H9 (cell line): ENCODE measurements at regions not wholly inside any gene's neighbourhood (a gene's known extent, or its start where the extent isn't known, plus 50 kb on each side); places are given as distances from the start of the nearest gene placed in this dataset.

Source experiments
- DNase-seq: peaks from one replicate; pipeline ENCODE4 v3.0.0-alpha.2; 2017
- H2AFZ ChIP-seq: one replicate; pipeline ENCODE4 v1.6.1; 2013; ENCODE audit warnings: mild to moderate bottlenecking, low read length, control low read depth, moderate library complexity
- H2AK5ac ChIP-seq: 2 replicates; pipeline ENCODE4 v1.6.1; 2013; ENCODE audit warnings: low read length, control low read depth, mixed read lengths; ENCODE audit not compliant: insufficient read length
- H2BK120ac ChIP-seq: one replicate; pipeline ENCODE4 v1.6.1; 2013; ENCODE audit warnings: low read depth, mild to moderate bottlenecking, low read length, control low read depth, inconsistent platforms; ENCODE audit not compliant: poor library complexity, severe bottlenecking
- H2BK12ac ChIP-seq: 2 replicates; pipeline ENCODE4 v1.6.1; 2013; ENCODE audit warnings: low read length, control low read depth, mixed read lengths, low read depth; ENCODE audit not compliant: insufficient read length
- H2BK15ac ChIP-seq: 2 replicates; pipeline ENCODE4 v1.6.1; 2013; ENCODE audit warnings: low read depth, low read length, control low read depth
- H2BK20ac ChIP-seq: one replicate; pipeline ENCODE4 v1.6.1; 2013; ENCODE audit warnings: low read depth, mild to moderate bottlenecking, low read length, control low read depth, inconsistent platforms; ENCODE audit not compliant: poor library complexity, severe bottlenecking
- H2BK5ac ChIP-seq: 2 replicates; pipeline ENCODE4 v1.6.1; 2013; ENCODE audit warnings: low read length, control low read depth, mixed read lengths; ENCODE audit not compliant: insufficient read length
- H3K14ac ChIP-seq: 2 replicates; pipeline ENCODE4 v1.6.1; 2013; ENCODE audit warnings: low read length, control low read depth; ENCODE audit not compliant: insufficient read depth
- H3K18ac ChIP-seq: 2 replicates; pipeline ENCODE4 v1.6.1; 2013; ENCODE audit warnings: low read depth, mild to moderate bottlenecking, mixed read lengths, low read length, control low read depth; ENCODE audit not compliant: insufficient read length
- H3K23ac ChIP-seq: 2 replicates; pipeline ENCODE4 v1.6.1; 2013; ENCODE audit warnings: low read length, control low read depth, mixed read lengths, low read depth; ENCODE audit not compliant: insufficient read length
- H3K23me2 ChIP-seq: 2 replicates; pipeline ENCODE4 v1.6.1; 2013; ENCODE audit warnings: low read depth, mild to moderate bottlenecking, mixed read lengths, low read length, control low read depth; ENCODE audit not compliant: insufficient read length, poor library complexity, severe bottlenecking
- H3K27ac ChIP-seq: 2 replicates; pipeline ENCODE4 v1.5.1; 2013; ENCODE audit warnings: low read length, control low read depth, mixed read lengths, low read depth; ENCODE audit not compliant: insufficient read length
- H3K27me3 ChIP-seq: 2 replicates; pipeline ENCODE4 v1.6.1; 2013; ENCODE audit warnings: low read length, control low read depth, inconsistent platforms; ENCODE audit not compliant: insufficient read depth
- H3K4ac ChIP-seq: 2 replicates; pipeline ENCODE4 v1.6.1; 2013; ENCODE audit warnings: low read depth, mild to moderate bottlenecking, control low read depth, inconsistent platforms, low read length, moderate library complexity
- H3K4me1 ChIP-seq: 2 replicates; pipeline ENCODE4 v1.6.1; 2013; ENCODE audit warnings: low read length, control low read depth, inconsistent platforms; ENCODE audit not compliant: insufficient read depth
- H3K4me2 ChIP-seq: 2 replicates; pipeline ENCODE4 v1.6.1; 2013; ENCODE audit warnings: low read length, control low read depth, mixed read lengths; ENCODE audit not compliant: insufficient read length, insufficient read depth
- H3K56ac ChIP-seq: 2 replicates; pipeline ENCODE4 v1.6.1; 2013; ENCODE audit warnings: low read depth, mild to moderate bottlenecking, mixed read lengths, low read length, control low read depth; ENCODE audit not compliant: insufficient read length
- H3K79me1 ChIP-seq: 2 replicates; pipeline ENCODE4 v1.6.1; 2013; ENCODE audit warnings: low read depth, mild to moderate bottlenecking, moderate library complexity, low read length, control low read depth, inconsistent platforms; ENCODE audit not compliant: insufficient read depth, poor library complexity, severe bottlenecking
- H3K79me2 ChIP-seq: 2 replicates; pipeline ENCODE4 v1.6.1; 2013; ENCODE audit warnings: low read length, control low read depth, inconsistent platforms; ENCODE audit not compliant: insufficient read depth
- H3K9ac ChIP-seq: 2 replicates; pipeline ENCODE4 v1.6.1; 2013; ENCODE audit warnings: low read length, control low read depth, mixed read lengths; ENCODE audit not compliant: insufficient read length; ENCODE audit errors: extremely low read depth
- H3K9me3 ChIP-seq: one replicate; pipeline ENCODE4 v1.6.1; 2013; ENCODE audit warnings: low read depth, low read length, inconsistent platforms; ENCODE audit not compliant: control insufficient read depth
- H3T11ph ChIP-seq: one replicate; pipeline ENCODE4 v1.6.1; 2013; ENCODE audit warnings: mild to moderate bottlenecking, low read length, control low read depth, inconsistent platforms
- H4K20me1 ChIP-seq: one replicate; pipeline ENCODE4 v1.6.1; 2013; ENCODE audit not compliant: control insufficient read depth, insufficient read length, insufficient read depth
- H4K5ac ChIP-seq: 2 replicates; pipeline ENCODE4 v1.6.1; 2013; ENCODE audit warnings: low read depth, mild to moderate bottlenecking, mixed read lengths, low read length, control low read depth; ENCODE audit not compliant: insufficient read length
- H4K8ac ChIP-seq: replicated peaks from 2 replicates; pipeline ENCODE4 v1.6.1; 2013; ENCODE audit warnings: low read length, control low read depth, mixed read lengths, low read depth; ENCODE audit not compliant: insufficient read length
- H4K91ac ChIP-seq: 2 replicates; pipeline ENCODE4 v1.6.1; 2013; ENCODE audit warnings: low read depth, mild to moderate bottlenecking, moderate library complexity, mixed read lengths, low read length, control low read depth; ENCODE audit not compliant: insufficient read length
- H3K27ac Mint-ChIP-seq, 3 experiments: 2 replicates in 2 of 3; 3 replicates in 1 of 3; pipeline ENCODE4 v1.8.0; 2020 to 2021; ENCODE audit warnings: mixed read lengths in 3 of 3, mild to moderate bottlenecking in 1 of 3, moderate library complexity in 1 of 3
- H3K27me3 Mint-ChIP-seq: 2 replicates; pipeline ENCODE4 v1.8.0; 2021; ENCODE audit warnings: low read depth, mild to moderate bottlenecking, moderate library complexity, mixed read lengths
- H3K36me3 Mint-ChIP-seq, 3 experiments: 2 replicates in 2 of 3; 3 replicates in 1 of 3; pipeline ENCODE4 v1.8.0; 2020 to 2021; ENCODE audit warnings: low read depth in 3 of 3, mixed read lengths in 3 of 3; ENCODE audit not compliant: insufficient read depth in 1 of 3
- H3K4me1 Mint-ChIP-seq, 2 experiments: 2 replicates each; pipeline ENCODE4 v1.8.0; 2020; ENCODE audit warnings: mixed read lengths in 2 of 2
- H3K4me3 Mint-ChIP-seq, 2 experiments: 2 replicates in 1 of 2; 3 replicates in 1 of 2; pipeline ENCODE4 v1.8.0; 2020 to 2021; ENCODE audit warnings: mild to moderate bottlenecking in 2 of 2, mixed read lengths in 2 of 2, moderate library complexity in 1 of 2
- H3K9me3 Mint-ChIP-seq, 2 experiments: 2 replicates in 1 of 2; 3 replicates in 1 of 2; pipeline ENCODE4 v1.8.0; 2020; ENCODE audit warnings: mild to moderate bottlenecking in 2 of 2, mixed read lengths in 2 of 2, moderate library complexity in 1 of 2
- WGBS: extraction: QIAGEN DNeasy Blood & Tissue Kit; methylation state at CpG from one replicate; pipeline ENCODE4 v1.1.7; 2013; ENCODE audit warnings: missing lambda C conversion rate, low lambda C conversion rate, mixed read lengths; ENCODE audit not compliant: insufficient read length; ENCODE audit errors: extremely low coverage; 5-methylcytosine and 5-hydroxymethylcytosine counted together
- TF ChIP-seq, protein P1 (sequence below): fragments of 200-600 bp; sonication (generic); conservative IDR thresholded peaks from 3 replicates; pipeline ENCODE4 v1.8.0; 2021; ENCODE audit warnings: antibody characterized with exemption, mild to moderate bottlenecking

DNA sequence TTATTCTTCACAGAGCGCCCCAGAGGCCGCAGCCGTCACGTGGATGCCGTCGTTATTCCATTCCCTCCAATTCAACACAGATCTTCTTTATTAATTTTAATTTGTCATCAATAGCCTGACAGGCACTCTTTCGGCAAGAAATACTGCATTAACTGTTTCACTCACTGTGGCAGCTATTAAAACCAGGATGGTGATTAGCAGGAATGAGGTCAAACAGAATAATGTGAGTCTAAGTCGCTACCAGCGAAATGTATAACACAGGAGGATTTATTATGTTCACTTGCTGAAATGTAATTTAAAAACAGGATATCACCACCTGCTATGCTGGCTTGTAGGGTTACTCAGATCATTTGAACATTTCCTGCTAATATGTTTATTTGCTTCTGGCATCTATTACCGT lies 74.2 kb upstream of the MGMT start:
- Histone ChIP-seq H2BK120ac (no peak overlapping the region), H3K27me3 (no peaks in the 10 kb centered on the region), H3K79me2 (no peaks in the 10 kb centered on the region), H3K79me1 (no peaks in the 10 kb centered on the region), H3K56ac (no peak overlapping the region), H2BK12ac (no peak overlapping the region), H2BK20ac (no peak overlapping the region), H4K5ac (no peak overlapping the region), H3T11ph (no peak overlapping the region), H2BK5ac (no peak overlapping the region), H3K4me2 (no peak overlapping the region), H3K4me1 (no peaks in the 10 kb centered on the region), H3K18ac (no peak overlapping the region), H4K20me1 (no peaks in the 10 kb centered on the region), H2AK5ac (no peak overlapping the region), H4K8ac (no peak overlapping the region), H3K9me3 (no peaks in the 10 kb centered on the region), H3K9ac (no peak overlapping the region), H3K4ac (no peak overlapping the region), H2BK15ac (no peak overlapping the region), H3K23ac (no peak overlapping the region), H3K14ac (no peak overlapping the region), H4K91ac (no peak overlapping the region), H2AFZ (no peak overlapping the region), H3K23me2 (no peaks in the 10 kb centered on the region), H3K27ac (no peak overlapping the region)
- TF ChIP-seq, protein P1, sequence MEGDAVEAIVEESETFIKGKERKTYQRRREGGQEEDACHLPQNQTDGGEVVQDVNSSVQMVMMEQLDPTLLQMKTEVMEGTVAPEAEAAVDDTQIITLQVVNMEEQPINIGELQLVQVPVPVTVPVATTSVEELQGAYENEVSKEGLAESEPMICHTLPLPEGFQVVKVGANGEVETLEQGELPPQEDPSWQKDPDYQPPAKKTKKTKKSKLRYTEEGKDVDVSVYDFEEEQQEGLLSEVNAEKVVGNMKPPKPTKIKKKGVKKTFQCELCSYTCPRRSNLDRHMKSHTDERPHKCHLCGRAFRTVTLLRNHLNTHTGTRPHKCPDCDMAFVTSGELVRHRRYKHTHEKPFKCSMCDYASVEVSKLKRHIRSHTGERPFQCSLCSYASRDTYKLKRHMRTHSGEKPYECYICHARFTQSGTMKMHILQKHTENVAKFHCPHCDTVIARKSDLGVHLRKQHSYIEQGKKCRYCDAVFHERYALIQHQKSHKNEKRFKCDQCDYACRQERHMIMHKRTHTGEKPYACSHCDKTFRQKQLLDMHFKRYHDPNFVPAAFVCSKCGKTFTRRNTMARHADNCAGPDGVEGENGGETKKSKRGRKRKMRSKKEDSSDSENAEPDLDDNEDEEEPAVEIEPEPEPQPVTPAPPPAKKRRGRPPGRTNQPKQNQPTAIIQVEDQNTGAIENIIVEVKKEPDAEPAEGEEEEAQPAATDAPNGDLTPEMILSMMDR = no peak
- Mint-ChIP-seq H3K4me3 (no peak overlapping the region), H3K9me3 (no peaks in the 10 kb centered on the region), H3K27ac (no peak overlapping the region), H3K4me1 (peaks cover 6 to 13% of the 10 kb centered on the region in 2 experiments), H3K36me3 (no peaks in the 10 kb centered on the region), H3K27me3 (peaks cover 2% of the 10 kb centered on the region; the same call in 1 of the 2 replicates)
- WGBS = no CpG with 5 or more reads among the region's 10 CpGs
- DNase-seq = no peak
